NCI-H1417 treated with DMSO at 0.1 percent for 48 hours (cell line): ENCODE measurements at regions not wholly inside any gene's neighbourhood (a gene's known extent, or its start where the extent isn't known, plus 50 kb on each side); places are given as distances from the start of the nearest gene placed in this dataset.

Source experiments
- DNase-seq: peaks from one replicate; lab custom pipeline; 2025; lab: John Stamatoyannopoulos, UW

- DNase-seq = no peak
Measured at GRCh38 chr17:73954951-73955350, 248.5 kb upstream of the RPL38 start.

- DNase-seq = no peak
Measured at GRCh38 chr17:73955616-73956015, 247.9 kb upstream of the RPL38 start.

GRCh38 chr17:73956169-73956568 lies 247.3 kb upstream of the RPL38 start:
- no peak for DNase-seq

GRCh38 chr17:73956595-73957465 lies 246.6 kb upstream of the RPL38 start:
- DNase-seq = no peak

- no peak for DNase-seq
Measured at GRCh38 chr17:73957564-73957963, 245.9 kb upstream of the RPL38 start.

- no peak for DNase-seq
Measured at GRCh38 chr17:73958453-73958852, 245.0 kb upstream of the RPL38 start.

- DNase-seq = no peak
Measured at GRCh38 chr17:73960469-73960868, 243.0 kb upstream of the RPL38 start.

GRCh38 chr17:73962308-73962707 lies 241.2 kb upstream of the RPL38 start:
- no peak for DNase-seq

GRCh38 chr17:73968680-73969079 lies 234.8 kb upstream of the RPL38 start:
- no peak for DNase-seq

GRCh38 chr17:73969956-73970355 lies 233.5 kb upstream of the RPL38 start:
- DNase-seq = no peak

GRCh38 chr17:73971127-73971526 lies 232.4 kb upstream of the RPL38 start:
- DNase-seq = no peak

- no peak for DNase-seq
Measured at GRCh38 chr17:73972056-73972455, 231.4 kb upstream of the RPL38 start.

- DNase-seq = no peak
Measured at GRCh38 chr17:73972901-73973300, 230.6 kb upstream of the RPL38 start.

GRCh38 chr17:73973586-73974409 lies 229.7 kb upstream of the RPL38 start:
- DNase-seq = no peak

- DNase-seq = no peak
Measured at GRCh38 chr17:73974536-73974935, 228.9 kb upstream of the RPL38 start.

GRCh38 chr17:73976147-73976546 lies 227.3 kb upstream of the RPL38 start:
- no peak for DNase-seq

- no peak for DNase-seq
Measured at GRCh38 chr17:73976676-73977521, 226.6 kb upstream of the RPL38 start.

GRCh38 chr17:73980517-73980916 lies 223.0 kb upstream of the RPL38 start:
- DNase-seq = no peak

GRCh38 chr17:73982871-73983270 lies 220.6 kb upstream of the RPL38 start:
- DNase-seq = no peak

GRCh38 chr17:73983621-73984400 lies 219.7 kb upstream of the RPL38 start:
- no peak for DNase-seq

- no peak for DNase-seq
Measured at GRCh38 chr17:73984941-73985340, 218.5 kb upstream of the RPL38 start.
